ENCODE measurements at regions not wholly inside any gene's neighbourhood (a gene's known extent, or its start where the extent isn't known, plus 50 kb on each side); places are given as distances from the start of the nearest gene placed in this dataset.
"Not testable (repeated sequence)": the region's sequence is repeated elsewhere in the genome, so short reads cannot be mapped to it uniquely, and the experiment has no call there.

GRCh38 chr12:43233861-43234260, 318.1 kb downstream of the ADAMTS20 start:
- Histone ChIP-seq H3K4me3 (ENCODE audit: low read length in 2 of 2) (no peak overlapping the region), H3K27ac (ENCODE audit: low read depth, low read length) (no peak overlapping the region), H3K27me3 (ENCODE audit: insufficient read depth, low read length) (no peaks in the 10 kb centered on the region), H3K9me3 (ENCODE audit: control insufficient read depth in 1 of 2, low read length in 2 of 2) (no peaks in the 10 kb centered on the region), H3K36me3 (ENCODE audit: insufficient read depth, low read length) (no peaks in the 10 kb centered on the region), H3K4me1 (ENCODE audit: insufficient read depth, low read length) (no peaks in the 10 kb centered on the region)
- no peak for DNase-seq
- POLR2A ChIA-PET (ENCODE audit: partially characterized antibody) = no interaction called here
- Mint-ChIP-seq H3K4me3 (no peak overlapping the region), H3K36me3 (no peaks in the 10 kb centered on the region), H3K27me3 (no peaks in the 10 kb centered on the region), H3K27ac (no peak overlapping the region), H3K4me1 (no peaks in the 10 kb centered on the region), H3K9me3 (peaks cover 0 to 6% (median under 1%) of the 10 kb centered on the region in 8 donors)
- CTCF ChIA-PET (ENCODE audit: partially characterized antibody) = no interaction called here
- intact Hi-C loops (cut with micrococcal nuclease) = no loop called here

GRCh38 chr12:43226151-43226550, 325.9 kb downstream of the ADAMTS20 start:
- intact Hi-C loops (cut with micrococcal nuclease) = no loop called here
- no peak overlapping the region for H3K27ac ChIP-seq (ENCODE audit: low read depth, low read length)
- no peaks in the 10 kb centered on the region for H3K4me1 ChIP-seq (ENCODE audit: insufficient read depth, low read length)
- H3K9me3 ChIP-seq (ENCODE audit: control insufficient read depth in 1 of 2, low read length in 2 of 2) = no peaks in the 10 kb centered on the region
- H3K27me3 Mint-ChIP-seq = peaks cover 0 to 1% of the 10 kb centered on the region in 2 donors
- H3K9me3 Mint-ChIP-seq = peaks cover 0 to 10% (median 3%) of the 10 kb centered on the region in 8 donors
- no peak overlapping the region for H3K4me3 Mint-ChIP-seq
- H3K36me3 ChIP-seq (ENCODE audit: insufficient read depth, low read length) = no peaks in the 10 kb centered on the region
- no peaks in the 10 kb centered on the region for H3K4me1 Mint-ChIP-seq
- H3K27ac Mint-ChIP-seq = no peak overlapping the region
- H3K36me3 Mint-ChIP-seq = no peaks in the 10 kb centered on the region
- no peak for DNase-seq
- no peaks in the 10 kb centered on the region for H3K27me3 ChIP-seq (ENCODE audit: insufficient read depth, low read length)
- CTCF ChIA-PET (ENCODE audit: partially characterized antibody) = no interaction called here
- H3K4me3 ChIP-seq (ENCODE audit: low read length in 2 of 2) = no peak overlapping the region
- POLR2A ChIA-PET (ENCODE audit: partially characterized antibody) = no interaction called here

- intact Hi-C loops (cut with micrococcal nuclease); H3K27ac ChIP-seq (ENCODE audit: low read depth, low read length); H3K27me3 Mint-ChIP-seq; H3K4me1 Mint-ChIP-seq; H3K27ac Mint-ChIP-seq; H3K4me1 ChIP-seq (ENCODE audit: insufficient read depth, low read length); H3K36me3 Mint-ChIP-seq; DNase-seq; H3K4me3 ChIP-seq (ENCODE audit: low read length in 2 of 2); H3K4me3 Mint-ChIP-seq; H3K9me3 ChIP-seq (ENCODE audit: control insufficient read depth in 1 of 2, low read length in 2 of 2); POLR2A ChIA-PET (ENCODE audit: partially characterized antibody); H3K36me3 ChIP-seq (ENCODE audit: insufficient read depth, low read length); CTCF ChIA-PET (ENCODE audit: partially characterized antibody); H3K27me3 ChIP-seq (ENCODE audit: insufficient read depth, low read length): not testable (repeated sequence)
- peaks cover 0 to 10% (median 2%) of the 10 kb centered on the region in 8 donors for H3K9me3 Mint-ChIP-seq
Observed at GRCh38 chr12:43224190-43224805, 327.7 kb downstream of the ADAMTS20 start.

- no peaks in the 10 kb centered on the region for H3K27me3 ChIP-seq (ENCODE audit: insufficient read depth, low read length)
- no peak overlapping the region for H3K27ac ChIP-seq (ENCODE audit: low read depth, low read length)
- intact Hi-C loops (cut with micrococcal nuclease) = no loop called here
- peaks cover 0 to 1% of the 10 kb centered on the region in 2 donors for H3K27me3 Mint-ChIP-seq
- H3K4me3 Mint-ChIP-seq = no peak overlapping the region
- H3K4me1 Mint-ChIP-seq = no peaks in the 10 kb centered on the region
- H3K4me3 ChIP-seq (ENCODE audit: low read length in 2 of 2) = no peak overlapping the region
- H3K27ac Mint-ChIP-seq = no peak overlapping the region
- DNase-seq = no peak
- peaks cover 0 to 8% (median 2%) of the 10 kb centered on the region in 8 donors for H3K9me3 Mint-ChIP-seq
- H3K36me3 ChIP-seq (ENCODE audit: insufficient read depth, low read length) = no peaks in the 10 kb centered on the region
- H3K9me3 ChIP-seq (ENCODE audit: control insufficient read depth in 1 of 2, low read length in 2 of 2) = no peaks in the 10 kb centered on the region
- ChIA-PET CTCF (ENCODE audit: partially characterized antibody) (no interaction called here), POLR2A (ENCODE audit: partially characterized antibody) (no interaction called here)
- no peaks in the 10 kb centered on the region for H3K36me3 Mint-ChIP-seq
- H3K4me1 ChIP-seq (ENCODE audit: insufficient read depth, low read length) = no peaks in the 10 kb centered on the region
Observed at GRCh38 chr12:43222796-43223195, 329.2 kb downstream of the ADAMTS20 start.

GRCh38 chr12:43221216-43221615, 330.8 kb downstream of the ADAMTS20 start:
- H3K4me3 Mint-ChIP-seq = no peak overlapping the region
- H3K36me3 Mint-ChIP-seq = no peaks in the 10 kb centered on the region
- no peaks in the 10 kb centered on the region for H3K9me3 ChIP-seq (ENCODE audit: control insufficient read depth in 1 of 2, low read length in 2 of 2)
- POLR2A ChIA-PET (ENCODE audit: partially characterized antibody) = no interaction called here
- no peaks in the 10 kb centered on the region for H3K36me3 ChIP-seq (ENCODE audit: insufficient read depth, low read length)
- CTCF ChIA-PET (ENCODE audit: partially characterized antibody) = no interaction called here
- no peak overlapping the region for H3K27ac Mint-ChIP-seq
- DNase-seq = no peak
- no peaks in the 10 kb centered on the region for H3K4me1 Mint-ChIP-seq
- peaks cover 0 to 1% of the 10 kb centered on the region in 2 donors for H3K27me3 Mint-ChIP-seq
- peaks cover 0 to 5% (median under 1%) of the 10 kb centered on the region in 8 donors for H3K9me3 Mint-ChIP-seq
- H3K27me3 ChIP-seq (ENCODE audit: insufficient read depth, low read length) = no peaks in the 10 kb centered on the region
- no peaks in the 10 kb centered on the region for H3K4me1 ChIP-seq (ENCODE audit: insufficient read depth, low read length)
- H3K4me3 ChIP-seq (ENCODE audit: low read length in 2 of 2) = no peak overlapping the region
- H3K27ac ChIP-seq (ENCODE audit: low read depth, low read length) = no peak overlapping the region
- intact Hi-C loops (cut with micrococcal nuclease) = no loop called here

- no peaks in the 10 kb centered on the region for H3K4me1 Mint-ChIP-seq
- no peaks in the 10 kb centered on the region for H3K36me3 ChIP-seq (ENCODE audit: insufficient read depth, low read length)
- no peaks in the 10 kb centered on the region for H3K9me3 ChIP-seq (ENCODE audit: control insufficient read depth in 1 of 2, low read length in 2 of 2)
- H3K36me3 Mint-ChIP-seq = no peaks in the 10 kb centered on the region
- H3K27ac Mint-ChIP-seq = no peak overlapping the region
- intact Hi-C loops (cut with micrococcal nuclease) = no loop called here
- peaks cover 0 to 2% (median 0%) of the 10 kb centered on the region in 8 donors for H3K9me3 Mint-ChIP-seq
- ChIA-PET POLR2A (ENCODE audit: partially characterized antibody) (no interaction called here), CTCF (ENCODE audit: partially characterized antibody) (no interaction called here)
- no peak for DNase-seq
- H3K27ac ChIP-seq (ENCODE audit: low read depth, low read length) = no peak overlapping the region
- no peak overlapping the region for H3K4me3 Mint-ChIP-seq
- H3K4me3 ChIP-seq (ENCODE audit: low read length in 2 of 2) = no peak overlapping the region
- H3K27me3 Mint-ChIP-seq = no peaks in the 10 kb centered on the region
- H3K27me3 ChIP-seq (ENCODE audit: insufficient read depth, low read length) = no peaks in the 10 kb centered on the region
- H3K4me1 ChIP-seq (ENCODE audit: insufficient read depth, low read length) = no peaks in the 10 kb centered on the region
Observed at GRCh38 chr12:43216490-43216889, 335.5 kb downstream of the ADAMTS20 start.

- Mint-ChIP-seq H3K36me3 (no peaks in the 10 kb centered on the region), H3K27me3 (no peaks in the 10 kb centered on the region), H3K9me3 (peaks cover 0 to 2% (median 0%) of the 10 kb centered on the region in 8 donors), H3K4me3 (no peak overlapping the region), H3K27ac (no peak overlapping the region), H3K4me1 (peaks cover 0 to 6% (median 0%) of the 10 kb centered on the region in 4 donors)
- CTCF ChIA-PET (ENCODE audit: partially characterized antibody) = interaction anchor here (1.4 kb wide), 1 partner anchor 9 kb away, joined by 3 read pairs; no protein-coding TSS in a partner anchor
- intact Hi-C loops (cut with micrococcal nuclease) = no loop called here
- no peak overlapping the region for H3K4me3 ChIP-seq (ENCODE audit: low read length in 2 of 2)
- no peaks in the 10 kb centered on the region for H3K4me1 ChIP-seq (ENCODE audit: insufficient read depth, low read length)
- no peaks in the 10 kb centered on the region for H3K9me3 ChIP-seq (ENCODE audit: control insufficient read depth in 1 of 2, low read length in 2 of 2)
- DNase-seq = no peak
- no peaks in the 10 kb centered on the region for H3K36me3 ChIP-seq (ENCODE audit: insufficient read depth, low read length)
- H3K27me3 ChIP-seq (ENCODE audit: insufficient read depth, low read length) = no peaks in the 10 kb centered on the region
- POLR2A ChIA-PET (ENCODE audit: partially characterized antibody) = no interaction called here
- H3K27ac ChIP-seq (ENCODE audit: low read depth, low read length) = no peak overlapping the region
Observed at GRCh38 chr12:43214166-43214565, 337.8 kb downstream of the ADAMTS20 start.

GRCh38 chr12:43213608-43214007, 338.4 kb downstream of the ADAMTS20 start:
- Mint-ChIP-seq H3K9me3 (peaks cover 0 to 2% (median 0%) of the 10 kb centered on the region in 8 donors), H3K4me1 (peaks cover 0 to 6% (median 0%) of the 10 kb centered on the region in 4 donors), H3K4me3 (no peak overlapping the region), H3K27me3 (no peaks in the 10 kb centered on the region), H3K36me3 (no peaks in the 10 kb centered on the region), H3K27ac (no peak overlapping the region)
- H3K36me3 ChIP-seq (ENCODE audit: insufficient read depth, low read length) = no peaks in the 10 kb centered on the region
- no peaks in the 10 kb centered on the region for H3K9me3 ChIP-seq (ENCODE audit: control insufficient read depth in 1 of 2, low read length in 2 of 2)
- DNase-seq = no peak
- no peak overlapping the region for H3K27ac ChIP-seq (ENCODE audit: low read depth, low read length)
- intact Hi-C loops (cut with micrococcal nuclease) = no loop called here
- ChIA-PET POLR2A (ENCODE audit: partially characterized antibody) (no interaction called here), CTCF (ENCODE audit: partially characterized antibody) (interaction anchor here (0.6 to 1.4 kb wide), 2 partner anchors 9 to 23 kb away, joined by 3 read pairs; no protein-coding TSS in a partner anchor)
- H3K27me3 ChIP-seq (ENCODE audit: insufficient read depth, low read length) = no peaks in the 10 kb centered on the region
- H3K4me1 ChIP-seq (ENCODE audit: insufficient read depth, low read length) = no peaks in the 10 kb centered on the region
- H3K4me3 ChIP-seq (ENCODE audit: low read length in 2 of 2) = no peak overlapping the region

All from CD4-positive, alpha-beta memory T cell (primary cell).